Ishikawa (cell line): ENCODE measurements at regions not wholly inside any gene's neighbourhood (a gene's known extent, or its start where the extent isn't known, plus 50 kb on each side); places are given as distances from the start of the nearest gene placed in this dataset.

Source experiments
- CEBPB ChIP-seq: IDR thresholded peaks from 2 replicates; pipeline ENCODE4 v1.6.1; 2012
- CREB1 ChIP-seq: IDR thresholded peaks from 2 replicates; pipeline ENCODE4 v1.6.1; 2012; ENCODE audit warnings: low read depth
- EGR1 ChIP-seq: IDR thresholded peaks from 2 replicates; pipeline ENCODE4 v1.6.1; 2012
- EP300 ChIP-seq: IDR thresholded peaks from 2 replicates; pipeline ENCODE4 v1.6.1; 2012; ENCODE audit warnings: borderline replicate concordance
- FOXM1 ChIP-seq: IDR thresholded peaks from 2 replicates; pipeline ENCODE4 v1.6.1; 2012; ENCODE audit warnings: low read depth, borderline replicate concordance
- NFIC ChIP-seq: IDR thresholded peaks from 2 replicates; pipeline ENCODE4 v1.6.1; 2012
- RAD21 ChIP-seq: IDR thresholded peaks from 2 replicates; pipeline ENCODE4 v1.6.1; 2012; ENCODE audit warnings: low read depth
- TAF1 ChIP-seq: IDR thresholded peaks from 2 replicates; pipeline ENCODE4 v1.6.1; 2012; ENCODE audit warnings: low read depth, mild to moderate bottlenecking
- TCF12 ChIP-seq: IDR thresholded peaks from 2 replicates; pipeline ENCODE4 v1.6.1; 2012; ENCODE audit warnings: low read depth
- TEAD4 ChIP-seq: IDR thresholded peaks from 2 replicates; pipeline ENCODE4 v1.6.1; 2012
- YY1 ChIP-seq: IDR thresholded peaks from 2 replicates; pipeline ENCODE4 v1.6.1; 2012; ENCODE audit warnings: low read depth
- ZBTB7A ChIP-seq: IDR thresholded peaks from 2 replicates; pipeline ENCODE4 v1.6.1; 2012; ENCODE audit warnings: low read depth
- TF ChIP-seq, protein P1 (sequence below): IDR thresholded peaks from 2 replicates; pipeline ENCODE4 v1.6.1; 2012
- TF ChIP-seq, protein P2 (sequence below): IDR thresholded peaks from 2 replicates; pipeline ENCODE4 v1.6.1; 2012; ENCODE audit warnings: low read depth, mild to moderate bottlenecking

DNA sequence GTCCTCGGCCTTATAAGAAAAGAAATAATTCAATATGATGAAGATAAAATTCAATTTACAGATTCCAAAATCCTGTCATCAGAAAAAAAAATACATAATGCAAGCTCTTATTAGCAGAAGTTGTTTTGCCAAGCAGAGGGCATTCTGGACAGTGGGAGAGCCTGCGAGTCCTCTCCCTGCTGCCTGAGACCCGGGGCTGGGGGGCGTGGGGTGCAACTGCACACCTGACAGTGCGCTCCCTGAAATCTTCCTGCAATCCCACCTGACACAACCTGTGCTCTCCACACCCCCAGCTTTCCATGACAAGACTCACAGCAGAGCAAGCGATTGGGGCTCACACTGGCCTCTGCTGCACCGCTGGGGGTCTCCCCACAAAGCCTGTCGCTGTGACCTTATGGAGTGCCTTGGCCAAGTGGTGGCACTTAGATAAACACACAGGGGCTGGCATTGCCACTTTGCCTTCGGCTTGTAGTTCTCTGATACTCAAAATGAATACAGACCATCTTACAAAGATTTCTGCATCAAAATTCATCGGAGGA lies 130.3 kb upstream of the PDE10A start:
- no peak for TF ChIP-seq EP300
- no peak for TF ChIP-seq EGR1
- no peak for TF ChIP-seq NFIC
- no peak for TF ChIP-seq CEBPB
- no peak for TF ChIP-seq TEAD4
- TF ChIP-seq, protein P1, sequence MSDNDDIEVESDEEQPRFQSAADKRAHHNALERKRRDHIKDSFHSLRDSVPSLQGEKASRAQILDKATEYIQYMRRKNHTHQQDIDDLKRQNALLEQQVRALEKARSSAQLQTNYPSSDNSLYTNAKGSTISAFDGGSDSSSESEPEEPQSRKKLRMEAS = no peak
- no peak for TF ChIP-seq TCF12
- no peak for TF ChIP-seq RAD21
- TF ChIP-seq CREB1 = no peak
- no peak for TF ChIP-seq YY1
- TF ChIP-seq, protein P2, sequence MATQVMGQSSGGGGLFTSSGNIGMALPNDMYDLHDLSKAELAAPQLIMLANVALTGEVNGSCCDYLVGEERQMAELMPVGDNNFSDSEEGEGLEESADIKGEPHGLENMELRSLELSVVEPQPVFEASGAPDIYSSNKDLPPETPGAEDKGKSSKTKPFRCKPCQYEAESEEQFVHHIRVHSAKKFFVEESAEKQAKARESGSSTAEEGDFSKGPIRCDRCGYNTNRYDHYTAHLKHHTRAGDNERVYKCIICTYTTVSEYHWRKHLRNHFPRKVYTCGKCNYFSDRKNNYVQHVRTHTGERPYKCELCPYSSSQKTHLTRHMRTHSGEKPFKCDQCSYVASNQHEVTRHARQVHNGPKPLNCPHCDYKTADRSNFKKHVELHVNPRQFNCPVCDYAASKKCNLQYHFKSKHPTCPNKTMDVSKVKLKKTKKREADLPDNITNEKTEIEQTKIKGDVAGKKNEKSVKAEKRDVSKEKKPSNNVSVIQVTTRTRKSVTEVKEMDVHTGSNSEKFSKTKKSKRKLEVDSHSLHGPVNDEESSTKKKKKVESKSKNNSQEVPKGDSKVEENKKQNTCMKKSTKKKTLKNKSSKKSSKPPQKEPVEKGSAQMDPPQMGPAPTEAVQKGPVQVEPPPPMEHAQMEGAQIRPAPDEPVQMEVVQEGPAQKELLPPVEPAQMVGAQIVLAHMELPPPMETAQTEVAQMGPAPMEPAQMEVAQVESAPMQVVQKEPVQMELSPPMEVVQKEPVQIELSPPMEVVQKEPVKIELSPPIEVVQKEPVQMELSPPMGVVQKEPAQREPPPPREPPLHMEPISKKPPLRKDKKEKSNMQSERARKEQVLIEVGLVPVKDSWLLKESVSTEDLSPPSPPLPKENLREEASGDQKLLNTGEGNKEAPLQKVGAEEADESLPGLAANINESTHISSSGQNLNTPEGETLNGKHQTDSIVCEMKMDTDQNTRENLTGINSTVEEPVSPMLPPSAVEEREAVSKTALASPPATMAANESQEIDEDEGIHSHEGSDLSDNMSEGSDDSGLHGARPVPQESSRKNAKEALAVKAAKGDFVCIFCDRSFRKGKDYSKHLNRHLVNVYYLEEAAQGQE = no peak

DNA sequence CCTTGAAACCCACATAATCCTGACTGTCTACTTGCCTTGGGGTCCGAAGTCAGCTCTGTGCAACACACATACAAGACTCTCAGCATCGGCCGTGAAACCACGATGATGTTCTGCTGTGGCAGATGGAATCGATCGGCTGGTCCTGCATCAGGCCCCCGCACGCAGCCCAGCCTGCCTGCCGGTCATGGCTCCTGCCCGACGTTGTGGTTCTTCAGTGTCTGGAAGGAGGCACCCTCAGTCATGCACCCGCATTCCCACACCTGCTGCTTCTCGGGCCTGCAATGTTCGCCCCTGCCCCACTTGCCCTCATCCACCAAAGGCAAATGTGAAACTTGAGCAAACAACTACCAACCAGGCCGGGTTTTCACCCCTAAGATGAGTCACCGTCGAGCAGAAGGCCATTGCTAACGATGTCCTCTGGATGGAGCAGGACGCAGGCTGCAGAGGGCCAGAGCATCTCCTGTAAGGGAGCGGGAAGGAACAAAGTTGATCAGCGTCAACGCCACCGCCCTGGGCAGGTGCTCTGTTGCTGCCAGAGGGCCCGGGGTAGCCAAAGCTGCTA lies 128.9 kb upstream of the PDE10A start:
- TF ChIP-seq EGR1 (no peak), NFIC (no peak), ZBTB7A (no peak), FOXM1 (no peak)
- TF ChIP-seq, protein P2 = no peak

DNA sequence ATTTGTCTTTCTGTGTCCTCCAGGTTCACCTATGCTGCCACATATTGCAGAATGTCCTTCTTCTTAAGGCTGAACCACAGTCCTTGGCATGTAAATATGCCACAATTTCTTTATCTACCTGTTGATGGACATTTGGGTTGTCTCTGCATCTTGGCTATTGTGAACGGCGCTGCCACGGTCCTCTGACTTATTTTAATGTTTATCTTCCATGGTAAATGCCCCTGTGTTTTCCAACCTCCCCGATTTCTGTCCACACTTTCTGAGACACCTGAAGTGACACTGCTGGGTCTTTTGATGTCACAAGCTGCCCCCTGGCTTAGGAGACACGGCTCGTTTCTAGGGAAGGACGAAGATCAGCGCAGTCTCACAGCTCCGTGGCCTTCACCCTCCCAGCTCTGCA lies 128.3 kb upstream of the PDE10A start:
- TF ChIP-seq CEBPB (no peak), TEAD4 (no peak), RAD21 (no peak), CREB1 (no peak)

DNA sequence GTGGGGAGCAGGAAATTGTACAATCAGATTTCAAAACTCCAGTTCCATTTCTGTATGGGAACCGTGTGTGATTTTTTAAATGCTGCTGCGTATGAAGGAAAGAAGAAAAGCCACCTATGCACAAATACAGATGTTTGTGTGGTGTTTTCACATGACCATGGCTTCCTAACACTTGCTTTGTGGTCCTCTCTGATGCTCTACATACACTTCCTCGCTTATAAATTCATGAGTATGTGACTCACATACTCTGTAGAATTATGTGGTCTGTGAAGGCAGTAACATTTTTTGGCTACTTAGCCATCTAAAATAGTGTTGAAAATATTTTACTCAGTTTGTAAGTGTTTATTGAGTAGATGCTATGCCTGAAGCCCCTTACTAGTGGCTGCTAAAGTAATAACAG lies 119.8 kb upstream of the PDE10A start:
- TF ChIP-seq EP300 = no peak
- no peak for TF ChIP-seq EGR1
- no peak for TF ChIP-seq CREB1
- TF ChIP-seq, protein P1 = no peak
- TF ChIP-seq TCF12 = no peak
- no peak for TF ChIP-seq CEBPB
- TF ChIP-seq, protein P2 = no peak
- no peak for TF ChIP-seq FOXM1
- TF ChIP-seq TEAD4 = no peak
- no peak for TF ChIP-seq YY1

DNA sequence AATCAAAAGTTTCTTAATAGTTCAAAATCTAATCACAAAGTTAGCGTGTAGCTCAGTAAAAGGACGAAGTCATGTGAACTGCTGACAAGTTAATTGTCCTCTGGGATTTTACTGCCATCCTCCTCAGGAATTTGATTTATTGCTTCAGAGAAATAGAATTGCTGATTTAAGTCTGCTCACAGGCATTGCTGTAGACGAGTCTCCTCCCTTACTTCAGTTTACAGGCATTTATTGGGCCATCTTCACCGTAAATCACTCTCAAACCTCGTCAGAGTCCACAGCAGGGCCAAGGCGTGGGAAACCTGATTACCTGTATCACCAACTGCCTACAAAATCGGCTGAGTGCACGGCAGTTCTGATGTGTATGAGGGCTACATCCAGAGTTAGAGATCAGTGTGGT lies 119.1 kb upstream of the PDE10A start:
- TF ChIP-seq EGR1 = no peak
- no peak for TF ChIP-seq FOXM1
- TF ChIP-seq NFIC = no peak
- TF ChIP-seq CREB1 = no peak

DNA sequence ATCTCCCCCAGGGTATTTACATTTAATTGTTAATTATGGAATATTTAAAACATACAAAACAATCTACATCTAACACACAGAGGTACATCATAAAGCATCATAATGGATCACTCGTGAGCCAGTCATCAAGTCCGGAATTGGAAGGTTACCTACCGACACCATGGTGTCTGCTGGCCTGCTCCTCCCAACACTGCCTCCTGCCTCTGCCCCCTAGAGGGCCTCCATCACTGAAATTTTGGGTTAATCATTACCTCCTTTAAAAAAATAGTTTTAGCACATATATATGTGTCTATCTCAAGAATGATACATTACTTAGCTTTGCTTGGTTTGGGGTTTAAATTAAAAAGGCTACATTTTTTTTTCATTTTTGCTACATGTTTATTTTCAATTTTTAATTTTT lies 114.6 kb upstream of the PDE10A start:
- TF ChIP-seq TEAD4 = no peak
- TF ChIP-seq FOXM1 = no peak
- no peak for TF ChIP-seq CREB1
- no peak for TF ChIP-seq ZBTB7A
- TF ChIP-seq, protein P1 = no peak
- no peak for TF ChIP-seq YY1
- no peak for TF ChIP-seq TAF1
- no peak for TF ChIP-seq TCF12
- TF ChIP-seq EGR1 = no peak
